ENCODE measurements at regions not wholly inside any gene's neighbourhood (a gene's known extent, or its start where the extent isn't known, plus 50 kb on each side); places are given as distances from the start of the nearest gene placed in this dataset.
A peak's percentile ranks its signal among the peaks of the same experiment; 100 is the strongest.

GRCh38 chr1:212205843-212206242 is 79.4 kb upstream of the PPP2R5A start:
- Histone ChIP-seq H3K9me3 (replicated peaks) (no peaks in the 10 kb centered on the region), H3K27me3 (replicated peaks) (no peaks in the 10 kb centered on the region), H3K36me3 (no peaks in the 10 kb centered on the region), H3K4me1 (replicated peaks) (peaks cover 8% of the 10 kb centered on the region), H3K27ac (no peak overlapping the region), H3K4me3 (no peak overlapping the region)
- no peak for DNase-seq (ENCODE audit: low read depth in 1 of 2, low spot score in 2 of 2)

GRCh38 chr1:212207118-212207517 is 78.1 kb upstream of the PPP2R5A start:
- Histone ChIP-seq H3K9me3 (replicated peaks) (no peaks in the 10 kb centered on the region), H3K27me3 (replicated peaks) (no peaks in the 10 kb centered on the region), H3K4me3 (no peak overlapping the region), H3K4me1 (replicated peaks) (peaks cover 8% of the 10 kb centered on the region), H3K36me3 (no peaks in the 10 kb centered on the region), H3K27ac (no peak overlapping the region)
- no peak for DNase-seq (ENCODE audit: low read depth in 1 of 2, low spot score in 2 of 2)

GRCh38 chr1:212207822-212208520 is 77.2 kb upstream of the PPP2R5A start:
- H3K9me3 ChIP-seq (replicated peaks): no peaks in the 10 kb centered on the region
- H3K27ac ChIP-seq: no peak overlapping the region
- H3K4me3 ChIP-seq: no peak overlapping the region
- DNase-seq (ENCODE audit: low read depth in 1 of 2, low spot score in 2 of 2): no peak
- H3K4me1 ChIP-seq (replicated peaks): peaks cover 2% of the 10 kb centered on the region
- H3K36me3 ChIP-seq: no peaks in the 10 kb centered on the region
- H3K27me3 ChIP-seq (replicated peaks): no peaks in the 10 kb centered on the region

- H3K4me1 ChIP-seq (replicated peaks): no peaks in the 10 kb centered on the region
- no peak overlapping the region for H3K27ac ChIP-seq
- no peak overlapping the region for H3K4me3 ChIP-seq
- DNase-seq (ENCODE audit: low read depth in 1 of 2, low spot score in 2 of 2): no peak
- no peaks in the 10 kb centered on the region for H3K36me3 ChIP-seq
- H3K27me3 ChIP-seq (replicated peaks): no peaks in the 10 kb centered on the region
- H3K9me3 ChIP-seq (replicated peaks): no peaks in the 10 kb centered on the region
These were observed 76.1 kb upstream of the PPP2R5A start for GRCh38 chr1:212208978-212209644.

GRCh38 chr1:212211371-212211770 is 73.8 kb upstream of the PPP2R5A start:
- no peak overlapping the region for H3K27ac ChIP-seq
- DNase-seq (ENCODE audit: low read depth in 1 of 2, low spot score in 2 of 2): no peak
- H3K36me3 ChIP-seq: no peaks in the 10 kb centered on the region
- H3K27me3 ChIP-seq (replicated peaks): no peaks in the 10 kb centered on the region
- H3K4me3 ChIP-seq: no peak overlapping the region
- H3K4me1 ChIP-seq (replicated peaks): no peaks in the 10 kb centered on the region
- no peaks in the 10 kb centered on the region for H3K9me3 ChIP-seq (replicated peaks)

- peaks cover under 1% of the 10 kb centered on the region for H3K4me1 ChIP-seq (replicated peaks)
- no peak overlapping the region for H3K4me3 ChIP-seq
- no peaks in the 10 kb centered on the region for H3K36me3 ChIP-seq
- H3K9me3 ChIP-seq (replicated peaks): no peaks in the 10 kb centered on the region
- no peaks in the 10 kb centered on the region for H3K27me3 ChIP-seq (replicated peaks)
- no peak for DNase-seq (ENCODE audit: low read depth in 1 of 2, low spot score in 2 of 2)
- no peak overlapping the region for H3K27ac ChIP-seq
These were observed 72.9 kb upstream of the PPP2R5A start for GRCh38 chr1:212212343-212212742.

GRCh38 chr1:212212906-212213305 is 72.3 kb upstream of the PPP2R5A start:
- H3K27me3 ChIP-seq (replicated peaks): no peaks in the 10 kb centered on the region
- H3K4me1 ChIP-seq (replicated peaks): peaks cover 6% of the 10 kb centered on the region
- no peak for DNase-seq (ENCODE audit: low read depth in 1 of 2, low spot score in 2 of 2)
- no peaks in the 10 kb centered on the region for H3K9me3 ChIP-seq (replicated peaks)
- H3K4me3 ChIP-seq: no peak overlapping the region
- H3K36me3 ChIP-seq: no peaks in the 10 kb centered on the region
- H3K27ac ChIP-seq: no peak overlapping the region

- H3K9me3 ChIP-seq (replicated peaks): no peaks in the 10 kb centered on the region
- no peaks in the 10 kb centered on the region for H3K27me3 ChIP-seq (replicated peaks)
These were observed 71.4 kb upstream of the PPP2R5A start for GRCh38 chr1:212213784-212214183.

GRCh38 chr1:212214325-212214724 is 70.9 kb upstream of the PPP2R5A start:
- Histone ChIP-seq H3K4me3 (no peak overlapping the region), H3K27me3 (replicated peaks) (no peaks in the 10 kb centered on the region), H3K9me3 (replicated peaks) (no peaks in the 10 kb centered on the region), H3K4me1 (replicated peaks) (peaks cover 19% of the 10 kb centered on the region), H3K27ac (no peak overlapping the region), H3K36me3 (no peaks in the 10 kb centered on the region)
- no peak for DNase-seq (ENCODE audit: low read depth in 1 of 2, low spot score in 2 of 2)

More at GRCh38 chr1:212213784-212214183, 71.4 kb upstream of the PPP2R5A start:
- no peak for DNase-seq (ENCODE audit: low read depth in 1 of 2, low spot score in 2 of 2)
- H3K36me3 ChIP-seq: no peaks in the 10 kb centered on the region
- H3K4me3 ChIP-seq: no peak overlapping the region
- H3K4me1 ChIP-seq (replicated peaks): peaks cover 14% of the 10 kb centered on the region
- H3K27ac ChIP-seq: no peak overlapping the region

GRCh38 chr1:212215910-212216309 is 69.3 kb upstream of the PPP2R5A start:
- no peak overlapping the region for H3K4me3 ChIP-seq
- DNase-seq (ENCODE audit: low read depth in 1 of 2, low spot score in 2 of 2): no peak
- no peak overlapping the region for H3K27ac ChIP-seq
- H3K36me3 ChIP-seq: no peaks in the 10 kb centered on the region
- no peaks in the 10 kb centered on the region for H3K27me3 ChIP-seq (replicated peaks)
- H3K9me3 ChIP-seq (replicated peaks): no peaks in the 10 kb centered on the region
- peaks cover 32% of the 10 kb centered on the region for H3K4me1 ChIP-seq (replicated peaks)

- H3K36me3 ChIP-seq: no peaks in the 10 kb centered on the region
- no peaks in the 10 kb centered on the region for H3K27me3 ChIP-seq (replicated peaks)
- H3K4me1 ChIP-seq (replicated peaks): peaks cover 32% of the 10 kb centered on the region
- no peak for DNase-seq (ENCODE audit: low read depth in 1 of 2, low spot score in 2 of 2)
- no peak overlapping the region for H3K4me3 ChIP-seq
- no peak overlapping the region for H3K27ac ChIP-seq
- no peaks in the 10 kb centered on the region for H3K9me3 ChIP-seq (replicated peaks)
These were observed 67.6 kb upstream of the PPP2R5A start for GRCh38 chr1:212217633-212218032.

GRCh38 chr1:212218065-212218464 is 67.1 kb upstream of the PPP2R5A start:
- Histone ChIP-seq H3K4me3 (no peak overlapping the region), H3K9me3 (replicated peaks) (no peaks in the 10 kb centered on the region), H3K27me3 (replicated peaks) (no peaks in the 10 kb centered on the region), H3K4me1 (replicated peaks) (peaks cover 32% of the 10 kb centered on the region), H3K36me3 (no peaks in the 10 kb centered on the region), H3K27ac (peak overlapping the region; percentile 40; the same call in 1 of the 2 replicates)
- DNase-seq (ENCODE audit: low read depth in 1 of 2, low spot score in 2 of 2): no peak

- peaks cover 32% of the 10 kb centered on the region for H3K4me1 ChIP-seq (replicated peaks)
- H3K27ac ChIP-seq: peak overlapping the region; percentile 40
- peak in 1 of 2 experiments; percentile 64 for DNase-seq (ENCODE audit: low read depth in 1 of 2, low spot score in 2 of 2)
- no peaks in the 10 kb centered on the region for H3K9me3 ChIP-seq (replicated peaks)
- no peaks in the 10 kb centered on the region for H3K27me3 ChIP-seq (replicated peaks)
- H3K36me3 ChIP-seq: no peaks in the 10 kb centered on the region
- H3K4me3 ChIP-seq: no peak overlapping the region
These were observed 66.3 kb upstream of the PPP2R5A start for GRCh38 chr1:212218911-212219310.

GRCh38 chr1:212219679-212220463 is 65.3 kb upstream of the PPP2R5A start:
- peak in 1 of 2 experiments; percentile 65 for DNase-seq (ENCODE audit: low read depth in 1 of 2, low spot score in 2 of 2)
- Histone ChIP-seq H3K9me3 (replicated peaks) (no peaks in the 10 kb centered on the region), H3K27ac (peak overlapping the region; percentile 40), H3K27me3 (replicated peaks) (no peaks in the 10 kb centered on the region), H3K4me3 (no peak overlapping the region), H3K36me3 (no peaks in the 10 kb centered on the region), H3K4me1 (replicated peaks) (peaks cover 32% of the 10 kb centered on the region)
